H9 (cell line): ENCODE measurements at regions not wholly inside any gene's neighbourhood (a gene's known extent, or its start where the extent isn't known, plus 50 kb on each side); places are given as distances from the start of the nearest gene placed in this dataset.

Source experiments
- DNase-seq: peaks from one replicate; pipeline ENCODE4 v3.0.0-alpha.2; 2017
- H2AFZ ChIP-seq: one replicate; pipeline ENCODE4 v1.6.1; 2013; ENCODE audit warnings: mild to moderate bottlenecking, low read length, control low read depth, moderate library complexity
- H2AK5ac ChIP-seq: 2 replicates; pipeline ENCODE4 v1.6.1; 2013; ENCODE audit warnings: low read length, control low read depth, mixed read lengths; ENCODE audit not compliant: insufficient read length
- H2BK120ac ChIP-seq: one replicate; pipeline ENCODE4 v1.6.1; 2013; ENCODE audit warnings: low read depth, mild to moderate bottlenecking, low read length, control low read depth, inconsistent platforms; ENCODE audit not compliant: poor library complexity, severe bottlenecking
- H2BK12ac ChIP-seq: 2 replicates; pipeline ENCODE4 v1.6.1; 2013; ENCODE audit warnings: low read length, control low read depth, mixed read lengths, low read depth; ENCODE audit not compliant: insufficient read length
- H2BK15ac ChIP-seq: 2 replicates; pipeline ENCODE4 v1.6.1; 2013; ENCODE audit warnings: low read depth, low read length, control low read depth
- H2BK20ac ChIP-seq: one replicate; pipeline ENCODE4 v1.6.1; 2013; ENCODE audit warnings: low read depth, mild to moderate bottlenecking, low read length, control low read depth, inconsistent platforms; ENCODE audit not compliant: poor library complexity, severe bottlenecking
- H2BK5ac ChIP-seq: 2 replicates; pipeline ENCODE4 v1.6.1; 2013; ENCODE audit warnings: low read length, control low read depth, mixed read lengths; ENCODE audit not compliant: insufficient read length
- H3K14ac ChIP-seq: 2 replicates; pipeline ENCODE4 v1.6.1; 2013; ENCODE audit warnings: low read length, control low read depth; ENCODE audit not compliant: insufficient read depth
- H3K18ac ChIP-seq: 2 replicates; pipeline ENCODE4 v1.6.1; 2013; ENCODE audit warnings: low read depth, mild to moderate bottlenecking, mixed read lengths, low read length, control low read depth; ENCODE audit not compliant: insufficient read length
- H3K23ac ChIP-seq: 2 replicates; pipeline ENCODE4 v1.6.1; 2013; ENCODE audit warnings: low read length, control low read depth, mixed read lengths, low read depth; ENCODE audit not compliant: insufficient read length
- H3K23me2 ChIP-seq: 2 replicates; pipeline ENCODE4 v1.6.1; 2013; ENCODE audit warnings: low read depth, mild to moderate bottlenecking, mixed read lengths, low read length, control low read depth; ENCODE audit not compliant: insufficient read length, poor library complexity, severe bottlenecking
- H3K27ac ChIP-seq: 2 replicates; pipeline ENCODE4 v1.5.1; 2013; ENCODE audit warnings: low read length, control low read depth, mixed read lengths, low read depth; ENCODE audit not compliant: insufficient read length
- H3K27me3 ChIP-seq: 2 replicates; pipeline ENCODE4 v1.6.1; 2013; ENCODE audit warnings: low read length, control low read depth, inconsistent platforms; ENCODE audit not compliant: insufficient read depth
- H3K4ac ChIP-seq: 2 replicates; pipeline ENCODE4 v1.6.1; 2013; ENCODE audit warnings: low read depth, mild to moderate bottlenecking, control low read depth, inconsistent platforms, low read length, moderate library complexity
- H3K4me1 ChIP-seq: 2 replicates; pipeline ENCODE4 v1.6.1; 2013; ENCODE audit warnings: low read length, control low read depth, inconsistent platforms; ENCODE audit not compliant: insufficient read depth
- H3K4me2 ChIP-seq: 2 replicates; pipeline ENCODE4 v1.6.1; 2013; ENCODE audit warnings: low read length, control low read depth, mixed read lengths; ENCODE audit not compliant: insufficient read length, insufficient read depth
- H3K56ac ChIP-seq: 2 replicates; pipeline ENCODE4 v1.6.1; 2013; ENCODE audit warnings: low read depth, mild to moderate bottlenecking, mixed read lengths, low read length, control low read depth; ENCODE audit not compliant: insufficient read length
- H3K79me1 ChIP-seq: 2 replicates; pipeline ENCODE4 v1.6.1; 2013; ENCODE audit warnings: low read depth, mild to moderate bottlenecking, moderate library complexity, low read length, control low read depth, inconsistent platforms; ENCODE audit not compliant: insufficient read depth, poor library complexity, severe bottlenecking
- H3K79me2 ChIP-seq: 2 replicates; pipeline ENCODE4 v1.6.1; 2013; ENCODE audit warnings: low read length, control low read depth, inconsistent platforms; ENCODE audit not compliant: insufficient read depth
- H3K9ac ChIP-seq: 2 replicates; pipeline ENCODE4 v1.6.1; 2013; ENCODE audit warnings: low read length, control low read depth, mixed read lengths; ENCODE audit not compliant: insufficient read length; ENCODE audit errors: extremely low read depth
- H3K9me3 ChIP-seq: one replicate; pipeline ENCODE4 v1.6.1; 2013; ENCODE audit warnings: low read depth, low read length, inconsistent platforms; ENCODE audit not compliant: control insufficient read depth
- H3T11ph ChIP-seq: one replicate; pipeline ENCODE4 v1.6.1; 2013; ENCODE audit warnings: mild to moderate bottlenecking, low read length, control low read depth, inconsistent platforms
- H4K20me1 ChIP-seq: one replicate; pipeline ENCODE4 v1.6.1; 2013; ENCODE audit not compliant: control insufficient read depth, insufficient read length, insufficient read depth
- H4K5ac ChIP-seq: 2 replicates; pipeline ENCODE4 v1.6.1; 2013; ENCODE audit warnings: low read depth, mild to moderate bottlenecking, mixed read lengths, low read length, control low read depth; ENCODE audit not compliant: insufficient read length
- H4K8ac ChIP-seq: replicated peaks from 2 replicates; pipeline ENCODE4 v1.6.1; 2013; ENCODE audit warnings: low read length, control low read depth, mixed read lengths, low read depth; ENCODE audit not compliant: insufficient read length
- H4K91ac ChIP-seq: 2 replicates; pipeline ENCODE4 v1.6.1; 2013; ENCODE audit warnings: low read depth, mild to moderate bottlenecking, moderate library complexity, mixed read lengths, low read length, control low read depth; ENCODE audit not compliant: insufficient read length
- H3K27ac Mint-ChIP-seq, 3 experiments: 2 replicates in 2 of 3; 3 replicates in 1 of 3; pipeline ENCODE4 v1.8.0; 2020 to 2021; ENCODE audit warnings: mixed read lengths in 3 of 3, mild to moderate bottlenecking in 1 of 3, moderate library complexity in 1 of 3
- H3K27me3 Mint-ChIP-seq: 2 replicates; pipeline ENCODE4 v1.8.0; 2021; ENCODE audit warnings: low read depth, mild to moderate bottlenecking, moderate library complexity, mixed read lengths
- H3K36me3 Mint-ChIP-seq, 3 experiments: 2 replicates in 2 of 3; 3 replicates in 1 of 3; pipeline ENCODE4 v1.8.0; 2020 to 2021; ENCODE audit warnings: low read depth in 3 of 3, mixed read lengths in 3 of 3; ENCODE audit not compliant: insufficient read depth in 1 of 3
- H3K4me1 Mint-ChIP-seq, 2 experiments: 2 replicates each; pipeline ENCODE4 v1.8.0; 2020; ENCODE audit warnings: mixed read lengths in 2 of 2
- H3K4me3 Mint-ChIP-seq, 2 experiments: 2 replicates in 1 of 2; 3 replicates in 1 of 2; pipeline ENCODE4 v1.8.0; 2020 to 2021; ENCODE audit warnings: mild to moderate bottlenecking in 2 of 2, mixed read lengths in 2 of 2, moderate library complexity in 1 of 2
- H3K9me3 Mint-ChIP-seq, 2 experiments: 2 replicates in 1 of 2; 3 replicates in 1 of 2; pipeline ENCODE4 v1.8.0; 2020; ENCODE audit warnings: mild to moderate bottlenecking in 2 of 2, mixed read lengths in 2 of 2, moderate library complexity in 1 of 2
- WGBS: extraction: QIAGEN DNeasy Blood & Tissue Kit; methylation state at CpG from one replicate; pipeline ENCODE4 v1.1.7; 2013; ENCODE audit warnings: missing lambda C conversion rate, low lambda C conversion rate, mixed read lengths; ENCODE audit not compliant: insufficient read length; ENCODE audit errors: extremely low coverage; 5-methylcytosine and 5-hydroxymethylcytosine counted together
- TF ChIP-seq, protein P1 (sequence below): fragments of 200-600 bp; sonication (generic); conservative IDR thresholded peaks from 3 replicates; pipeline ENCODE4 v1.8.0; 2021; ENCODE audit warnings: antibody characterized with exemption, mild to moderate bottlenecking

DNA sequence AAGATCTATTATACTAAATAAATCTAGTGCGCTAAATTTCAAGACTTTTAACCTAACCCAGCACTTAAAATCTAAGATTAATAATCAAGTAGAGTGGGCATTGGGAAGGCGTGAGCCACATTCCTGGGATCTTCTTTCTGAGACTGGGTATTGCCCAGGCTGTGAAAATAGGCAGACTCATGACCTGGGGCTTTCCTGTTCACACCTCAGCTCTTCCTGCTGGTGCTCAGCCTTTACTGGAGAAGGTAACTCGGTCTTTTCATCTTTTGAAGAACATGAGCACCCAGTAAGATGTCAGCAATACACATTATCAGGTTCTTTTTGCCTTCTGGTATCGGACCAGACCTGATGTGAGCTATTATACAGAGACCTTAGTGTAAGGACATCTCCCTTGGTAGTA is 500.5 kb downstream of the PLCL1 start:
- no peak overlapping the region for H2BK12ac ChIP-seq
- H3K79me1 ChIP-seq = no peaks in the 10 kb centered on the region
- H3K18ac ChIP-seq = no peak overlapping the region
- no peak for DNase-seq
- no peak overlapping the region for H3K4me2 ChIP-seq
- no peaks in the 10 kb centered on the region; a peak in 1 of 5 replicates for H3K9me3 Mint-ChIP-seq
- no peaks in the 10 kb centered on the region for H4K20me1 ChIP-seq
- H3K4me1 ChIP-seq = no peaks in the 10 kb centered on the region
- no peaks in the 10 kb centered on the region for H3K79me2 ChIP-seq
- TF ChIP-seq, protein P1, sequence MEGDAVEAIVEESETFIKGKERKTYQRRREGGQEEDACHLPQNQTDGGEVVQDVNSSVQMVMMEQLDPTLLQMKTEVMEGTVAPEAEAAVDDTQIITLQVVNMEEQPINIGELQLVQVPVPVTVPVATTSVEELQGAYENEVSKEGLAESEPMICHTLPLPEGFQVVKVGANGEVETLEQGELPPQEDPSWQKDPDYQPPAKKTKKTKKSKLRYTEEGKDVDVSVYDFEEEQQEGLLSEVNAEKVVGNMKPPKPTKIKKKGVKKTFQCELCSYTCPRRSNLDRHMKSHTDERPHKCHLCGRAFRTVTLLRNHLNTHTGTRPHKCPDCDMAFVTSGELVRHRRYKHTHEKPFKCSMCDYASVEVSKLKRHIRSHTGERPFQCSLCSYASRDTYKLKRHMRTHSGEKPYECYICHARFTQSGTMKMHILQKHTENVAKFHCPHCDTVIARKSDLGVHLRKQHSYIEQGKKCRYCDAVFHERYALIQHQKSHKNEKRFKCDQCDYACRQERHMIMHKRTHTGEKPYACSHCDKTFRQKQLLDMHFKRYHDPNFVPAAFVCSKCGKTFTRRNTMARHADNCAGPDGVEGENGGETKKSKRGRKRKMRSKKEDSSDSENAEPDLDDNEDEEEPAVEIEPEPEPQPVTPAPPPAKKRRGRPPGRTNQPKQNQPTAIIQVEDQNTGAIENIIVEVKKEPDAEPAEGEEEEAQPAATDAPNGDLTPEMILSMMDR = no peak
- no peaks in the 10 kb centered on the region for H3K36me3 Mint-ChIP-seq
- H3K27me3 ChIP-seq = no peaks in the 10 kb centered on the region
- H2AK5ac ChIP-seq = no peak overlapping the region
- H4K8ac ChIP-seq = no peak overlapping the region
- no peak overlapping the region for H3K14ac ChIP-seq
- H2BK15ac ChIP-seq = no peak overlapping the region
- no CpG with 5 or more reads among the region's 4 CpGs for WGBS
- H3K23ac ChIP-seq = no peak overlapping the region
- H3T11ph ChIP-seq = no peak overlapping the region
- H2AFZ ChIP-seq = no peak overlapping the region
- no peak overlapping the region for H3K9ac ChIP-seq
- no peak overlapping the region for H3K56ac ChIP-seq
- H3K23me2 ChIP-seq = no peaks in the 10 kb centered on the region
- H3K4me1 Mint-ChIP-seq = peaks cover 12 to 13% of the 10 kb centered on the region in 2 experiments
- H3K9me3 ChIP-seq = no peaks in the 10 kb centered on the region
- no peak overlapping the region for H3K4ac ChIP-seq
- no peak overlapping the region for H2BK20ac ChIP-seq
- H4K91ac ChIP-seq = no peak overlapping the region
- no peak overlapping the region for H3K27ac Mint-ChIP-seq
- no peak overlapping the region for H3K27ac ChIP-seq
- H4K5ac ChIP-seq = no peak overlapping the region
- H2BK5ac ChIP-seq = no peak overlapping the region
- no peaks in the 10 kb centered on the region for H3K27me3 Mint-ChIP-seq
- no peak overlapping the region for H3K4me3 Mint-ChIP-seq
- H2BK120ac ChIP-seq = no peak overlapping the region
